Skin epidermis (tissue), 12 donors: ENCODE measurements at regions not wholly inside any gene's neighbourhood (a gene's known extent, or its start where the extent isn't known, plus 50 kb on each side); places are given as distances from the start of the nearest gene placed in this dataset.

Source experiments
- H3K27ac ChIP-seq, 21 experiments: fragments of 200-600 bp; sonication (generic) in 11 of 21; one replicate each; pipeline ENCODE4 v1.5.0; 2020; ENCODE audit warnings: mild to moderate bottlenecking in 3 of 21, inconsistent platforms in 2 of 21, moderate library complexity in 2 of 21
- H3K4me3 ChIP-seq, 7 experiments: fragments of 200-600 bp; sonication (generic) in 2 of 7; one replicate each; pipeline ENCODE4 v1.5.0; 2020; ENCODE audit warnings: inconsistent platforms in 2 of 7, mild to moderate bottlenecking in 2 of 7, moderate library complexity in 1 of 7

DNA sequence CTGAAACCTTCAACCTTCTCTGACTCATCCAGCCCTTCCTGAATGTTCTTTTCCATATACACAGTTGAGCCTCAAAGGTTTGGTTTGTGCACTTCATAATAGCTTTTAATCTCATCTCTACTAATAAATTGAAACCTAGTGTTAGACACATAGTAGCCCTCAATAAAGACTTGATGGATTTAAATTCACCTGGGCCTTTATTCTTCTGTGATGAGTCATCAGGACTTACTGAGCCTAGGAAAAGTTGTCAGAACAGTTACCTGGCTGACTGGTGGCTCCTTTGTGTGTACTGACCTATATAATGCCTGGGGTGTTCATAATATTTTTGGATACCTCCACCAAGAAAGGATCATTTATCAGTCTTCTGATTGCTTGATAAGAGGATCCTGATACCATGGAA lies 86.4 kb upstream of the NTF3 start:
- H3K4me3 ChIP-seq = no peak overlapping the region
- H3K27ac ChIP-seq = no peak overlapping the region

DNA sequence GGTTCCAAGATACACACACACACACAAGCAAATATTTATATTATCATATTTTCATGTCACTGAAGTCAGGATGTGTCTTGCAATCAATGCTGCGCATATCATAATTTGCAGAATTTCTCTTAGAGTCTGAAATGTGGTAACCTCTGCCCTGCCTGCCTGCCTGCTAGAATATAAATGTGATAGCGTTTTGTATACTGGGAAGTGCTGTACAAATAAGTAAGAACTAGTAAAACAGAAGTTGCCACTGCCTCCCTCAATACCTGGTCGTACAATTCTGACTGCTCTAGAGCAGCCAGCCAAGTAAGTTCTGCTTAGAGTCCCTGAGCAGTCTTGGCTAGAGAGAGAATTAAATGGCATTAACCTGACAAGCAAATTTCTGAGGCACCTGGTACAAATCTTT lies 83.9 kb upstream of the NTF3 start:
- Histone ChIP-seq H3K27ac (no peak overlapping the region), H3K4me3 (no peak overlapping the region)

DNA sequence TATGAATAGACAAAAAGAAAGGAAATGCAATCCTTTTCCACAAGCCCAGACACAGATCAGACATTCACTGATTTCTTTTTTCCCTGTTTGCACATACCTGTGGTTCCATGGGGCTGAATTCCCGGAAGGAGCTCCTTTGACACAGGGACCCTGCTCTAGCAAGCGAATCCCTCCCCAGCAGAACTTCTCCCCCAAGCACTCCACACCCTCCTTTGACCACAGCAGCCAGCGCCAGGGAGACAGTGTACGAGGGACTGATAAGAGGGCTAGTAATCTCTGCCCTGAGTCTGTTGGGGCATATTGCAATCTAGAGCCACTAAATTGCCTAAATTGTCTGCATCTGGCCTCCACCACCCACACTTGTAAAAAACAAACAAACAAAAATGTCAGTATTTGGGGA lies 83.4 kb upstream of the NTF3 start:
- H3K4me3 ChIP-seq = no peak overlapping the region
- no peak overlapping the region for H3K27ac ChIP-seq

DNA sequence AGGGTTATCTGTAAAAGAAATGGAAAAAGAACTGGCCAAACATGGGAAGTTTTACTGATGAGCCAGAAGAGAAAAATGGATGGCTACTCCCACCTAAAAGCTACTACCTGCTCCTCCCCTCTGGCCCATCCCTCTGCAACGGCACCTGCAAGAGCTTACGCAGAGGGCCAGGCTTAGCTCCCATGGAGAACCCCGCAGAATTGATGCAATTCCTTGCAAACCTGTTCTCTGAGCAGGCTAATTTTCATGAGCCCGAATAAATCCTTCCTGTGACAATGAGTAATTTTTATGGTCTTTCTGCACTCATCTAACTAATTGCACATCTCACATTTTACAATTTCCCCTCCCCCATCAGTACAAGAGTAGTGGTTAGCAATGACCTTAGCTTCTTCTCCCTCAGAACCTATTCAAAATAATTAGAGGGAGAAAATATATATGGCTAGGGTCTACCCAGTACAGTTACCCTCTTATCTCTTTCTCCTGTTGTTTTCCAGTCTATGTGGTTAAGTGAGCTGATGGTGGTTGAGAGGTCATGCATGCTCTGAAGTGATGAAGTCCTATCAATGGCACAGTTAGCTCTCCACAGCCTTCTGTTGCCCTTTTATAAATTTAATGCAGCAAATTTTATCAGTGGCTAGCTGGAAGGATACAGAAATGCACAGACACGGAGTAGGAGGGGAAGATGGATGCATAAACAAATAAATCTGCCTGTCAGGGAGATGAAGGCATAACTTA lies 67.7 kb upstream of the NTF3 start:
- H3K4me3 ChIP-seq = no peak overlapping the region
- H3K27ac ChIP-seq = no peak overlapping the region

DNA sequence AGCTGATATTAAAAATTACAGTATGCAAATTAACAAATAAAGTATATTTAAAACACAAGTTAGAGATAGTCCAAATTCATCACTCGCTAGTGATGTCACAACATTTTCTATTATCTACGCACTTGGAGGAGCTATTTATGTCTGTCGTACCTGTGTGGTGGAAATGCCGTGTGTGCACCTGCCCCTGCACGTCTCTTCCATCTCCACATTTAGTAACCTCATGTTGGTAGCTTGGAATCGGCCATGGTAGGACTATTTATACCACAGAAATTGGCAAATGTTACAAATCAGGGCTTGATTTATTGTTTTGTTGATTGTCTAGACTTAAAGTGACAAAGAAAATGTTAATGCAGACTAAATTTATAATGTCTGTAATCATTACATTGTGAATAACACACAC lies 62.6 kb upstream of the NTF3 start:
- no peak overlapping the region for H3K27ac ChIP-seq

DNA sequence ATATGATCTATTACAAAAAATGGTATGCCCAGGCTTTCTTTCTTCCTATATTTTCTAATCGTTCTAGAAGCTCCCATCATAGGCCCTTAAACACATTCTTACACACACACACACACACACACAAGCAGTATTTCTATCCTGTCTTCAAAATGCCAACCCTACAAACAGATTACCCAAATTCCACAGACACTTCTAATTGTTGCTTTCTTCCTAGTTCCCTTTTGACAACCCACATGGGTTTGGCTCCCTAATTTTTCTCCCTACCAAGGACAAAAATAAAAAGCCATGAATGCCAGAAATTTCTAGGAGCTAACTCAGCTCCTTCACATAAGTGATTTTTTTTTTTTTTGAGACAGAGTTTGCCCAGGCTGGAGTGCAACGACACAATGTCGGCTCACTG lies 60.3 kb upstream of the NTF3 start:
- no peak overlapping the region for H3K27ac ChIP-seq
- no peak overlapping the region for H3K4me3 ChIP-seq

More for the DNA sequence above, 62.6 kb upstream of the NTF3 start:
- H3K4me3 ChIP-seq = no peak overlapping the region

DNA sequence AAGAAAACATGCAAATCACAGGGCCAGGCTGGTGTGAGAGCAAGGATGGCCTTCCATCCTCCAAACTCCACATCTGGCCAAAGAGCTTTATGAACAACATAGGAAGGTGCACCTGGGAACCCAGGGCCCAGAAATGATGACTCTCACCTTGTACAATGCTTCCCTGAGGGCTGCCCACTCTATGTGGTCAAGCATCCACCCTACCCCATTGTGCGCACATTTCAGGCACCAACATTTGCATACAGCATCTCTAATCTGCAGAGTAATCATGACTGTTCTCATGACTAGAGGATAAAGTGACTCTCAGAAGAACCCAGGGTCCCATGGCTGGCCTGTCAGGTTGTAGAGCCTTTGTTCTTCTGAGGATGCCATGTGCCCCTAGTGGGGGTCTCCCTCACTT lies 57.2 kb upstream of the NTF3 start:
- Histone ChIP-seq H3K27ac (no peak overlapping the region), H3K4me3 (no peak overlapping the region)

DNA sequence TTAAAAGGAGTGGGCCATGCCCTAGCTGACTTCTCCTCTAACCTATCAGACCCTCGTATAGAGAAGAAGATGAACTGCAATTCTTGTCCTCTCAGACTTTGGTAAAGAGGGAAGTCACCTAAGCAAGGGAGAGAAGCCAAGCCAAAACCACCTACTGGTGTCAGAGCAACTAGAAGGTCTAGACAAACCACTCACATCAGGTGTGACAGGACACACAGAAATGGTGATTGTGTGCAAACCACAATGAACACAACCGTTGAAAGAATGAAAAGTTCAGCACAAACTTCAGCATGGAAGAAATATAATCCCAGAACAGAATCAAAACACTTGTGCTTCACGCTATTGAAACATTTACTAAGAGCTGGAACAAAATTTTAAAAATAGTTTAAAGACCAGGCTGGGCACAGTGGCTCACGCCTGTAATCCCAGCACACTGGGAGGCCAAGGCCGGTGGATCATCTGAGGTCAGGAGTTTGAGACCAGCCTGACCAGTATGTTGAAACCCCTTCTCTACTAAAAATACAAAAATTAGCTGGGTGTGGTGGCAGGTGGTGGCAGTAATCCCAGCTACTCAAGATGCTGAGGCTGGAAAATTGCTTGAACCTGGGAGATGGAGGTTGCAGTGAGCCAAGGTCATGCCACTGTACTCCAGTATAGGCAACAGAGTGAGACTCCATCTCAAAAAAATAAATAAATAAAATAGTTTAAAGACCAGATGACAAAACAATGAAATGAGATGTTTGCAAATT lies 56.2 kb upstream of the NTF3 start:
- no peak overlapping the region for H3K27ac ChIP-seq
- H3K4me3 ChIP-seq = no peak overlapping the region

DNA sequence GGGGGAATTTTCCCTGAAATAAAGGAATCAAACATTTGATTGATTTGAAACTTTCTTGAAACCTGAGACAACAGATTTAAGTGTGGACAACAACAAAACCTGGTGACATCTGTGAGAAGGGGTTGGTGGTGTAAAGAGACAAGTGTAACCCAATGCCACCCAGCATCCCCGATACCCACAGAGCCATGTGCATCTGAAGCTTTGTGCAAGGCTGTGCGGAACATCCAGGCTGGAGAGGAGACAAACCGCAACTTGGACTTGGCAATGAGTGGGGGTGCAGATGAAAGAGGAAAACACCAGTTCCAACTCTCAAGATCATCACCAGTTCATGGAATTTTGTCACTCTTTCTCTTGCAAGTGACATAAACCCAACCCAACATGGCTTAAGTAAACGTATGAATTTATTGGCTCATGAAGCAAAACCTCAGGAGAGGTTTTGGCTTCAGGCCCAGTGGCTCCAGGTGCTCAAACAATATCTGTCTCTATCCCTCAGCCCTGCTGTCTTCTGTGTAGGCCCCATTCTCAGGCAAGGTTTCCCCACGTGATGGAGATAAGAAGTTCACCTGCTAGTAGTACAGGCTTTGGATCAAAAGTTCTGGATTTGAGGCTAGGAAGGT lies 55.2 kb upstream of the NTF3 start:
- no peak overlapping the region for H3K4me3 ChIP-seq

DNA sequence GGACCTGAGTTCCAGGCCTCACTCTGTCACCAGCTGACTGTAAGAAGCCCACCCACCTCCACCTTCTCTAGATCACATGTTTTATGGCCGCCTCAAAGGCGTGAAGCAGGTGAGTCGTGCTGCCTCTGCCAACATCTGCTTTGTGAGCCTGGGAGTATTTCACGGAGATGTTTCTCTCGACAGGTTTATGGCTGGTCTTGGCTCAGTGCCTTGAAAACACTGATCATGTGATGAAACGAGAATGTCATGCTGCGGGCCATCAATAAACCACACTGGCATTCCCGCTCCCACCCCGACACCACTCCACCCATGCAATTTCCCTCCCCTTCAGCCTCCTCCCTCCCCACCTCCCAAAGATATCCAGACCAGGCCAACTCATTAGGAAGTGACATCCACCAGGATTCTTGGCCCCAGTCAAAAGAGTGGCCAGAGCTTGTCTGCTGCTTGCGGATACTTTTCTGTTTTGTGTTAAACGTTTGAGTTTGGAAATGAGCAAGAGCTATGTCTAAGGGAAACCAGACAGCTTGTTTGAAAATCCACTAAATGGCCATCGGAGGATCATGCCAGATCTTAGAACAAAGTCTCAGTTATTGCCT lies 53.8 kb upstream of the NTF3 start:
- Histone ChIP-seq H3K27ac (no peak overlapping the region), H3K4me3 (no peak overlapping the region)

More for the DNA sequence above, 55.2 kb upstream of the NTF3 start:
- no peak overlapping the region for H3K27ac ChIP-seq

DNA sequence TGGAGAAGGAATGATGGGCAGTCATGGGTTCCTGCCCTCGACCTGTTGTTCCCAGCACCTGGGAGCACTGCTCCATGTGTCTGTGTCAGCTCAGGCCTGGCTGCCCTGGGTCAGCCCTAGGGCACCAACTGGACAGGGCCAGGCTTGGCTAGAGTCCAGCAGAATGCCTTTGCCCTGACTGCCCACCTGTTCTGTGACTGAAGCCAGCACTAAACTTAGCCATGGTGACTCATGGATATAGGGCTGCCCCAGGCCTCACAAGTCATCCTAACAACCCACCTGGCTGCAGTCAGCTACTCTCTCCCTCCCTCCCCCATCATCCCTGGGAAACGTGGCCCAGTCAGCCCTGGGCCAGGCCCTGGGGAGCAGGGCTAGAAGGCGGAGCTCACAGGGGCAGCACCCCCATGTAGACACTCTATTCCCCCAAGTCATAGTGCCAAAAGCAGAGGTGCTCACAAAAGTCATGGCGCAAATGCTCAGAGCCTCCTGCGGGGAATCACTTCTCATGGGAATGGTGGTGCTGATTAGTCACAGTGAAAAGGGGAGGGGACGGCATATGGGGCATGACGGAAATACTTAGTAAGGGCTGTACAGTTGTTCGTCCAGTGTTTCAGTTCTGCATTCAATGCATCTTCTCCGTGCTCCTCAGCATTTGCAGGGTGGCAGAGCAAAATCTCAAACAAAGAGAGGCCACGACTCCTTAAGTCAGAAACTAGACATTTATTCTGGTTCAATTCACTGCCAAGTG lies 52.0 kb upstream of the NTF3 start:
- no peak overlapping the region for H3K4me3 ChIP-seq
- no peak overlapping the region for H3K27ac ChIP-seq
